ENCODE measurements at regions not wholly inside any gene's neighbourhood (a gene's known extent, or its start where the extent isn't known, plus 50 kb on each side); places are given as distances from the start of the nearest gene placed in this dataset.

DNA sequence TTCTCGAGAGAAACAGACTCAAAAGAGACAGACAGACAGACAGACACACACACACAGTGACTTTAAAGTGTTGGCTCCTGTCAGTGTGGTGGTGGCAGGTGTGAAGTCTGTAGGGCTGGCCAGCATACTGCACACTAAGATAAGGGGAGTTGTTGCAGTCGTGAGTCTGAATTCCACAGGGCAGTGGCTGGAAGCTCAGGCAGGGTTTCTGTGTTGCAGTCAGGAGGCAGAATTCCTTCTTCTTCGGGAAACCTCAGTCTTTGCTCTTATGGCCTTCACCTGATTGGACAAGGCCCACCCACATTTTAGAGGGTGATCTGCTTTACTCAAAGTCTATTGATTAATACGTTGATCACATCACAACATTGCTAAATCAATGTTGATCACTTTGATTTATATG is 478.4 kb upstream of the HS6ST1 start (continued):
- no peak for TF ChIP-seq TEAD4 (IDR thresholded peaks at IDR 0.05; ENCODE audit: borderline replicate concordance, insufficient read depth)
- no peak for TF ChIP-seq PBX3 (IDR thresholded peaks at IDR 0.05)

DNA sequence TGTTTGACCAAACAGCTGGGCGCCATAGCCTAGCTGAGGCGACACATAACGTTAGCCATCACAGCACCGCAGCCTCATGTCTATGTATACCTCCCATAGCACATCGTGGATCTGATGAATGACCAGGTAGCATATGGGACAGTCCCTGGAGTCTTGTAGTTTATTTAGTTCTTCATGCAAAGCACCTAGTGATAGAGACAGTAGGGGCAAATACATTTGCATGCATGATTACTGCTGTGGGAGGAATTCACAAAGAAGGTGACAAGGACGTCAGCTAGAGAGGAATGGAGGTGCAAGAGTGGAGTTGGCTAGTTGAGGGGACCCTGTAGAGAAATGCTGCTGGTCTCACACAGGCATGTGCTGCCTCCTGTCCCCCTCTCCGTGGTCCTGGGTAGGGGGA is 478.9 kb upstream of the HS6ST1 start:
- no peak overlapping the region for H3K4me2 ChIP-seq
- H3K9me2 ChIP-seq, result no peaks in the 10 kb centered on the region
- CTCF ChIA-PET, result interaction anchor here (1.3 kb wide), 1 partner anchor 41 kb away, joined by 3 read pairs; no protein-coding TSS in a partner anchor
- no peaks in the 10 kb centered on the region for H3K79me2 ChIP-seq (ENCODE audit: insufficient read depth)
- H3K9ac ChIP-seq, result no peak overlapping the region
- POLR2A ChIA-PET, result no interaction called here
- TF ChIP-seq RCOR1 (IDR thresholded peaks at IDR 0.05; ENCODE audit: low read length), result no peak
- TF ChIP-seq RAD21 (IDR thresholded peaks at IDR 0.05; ENCODE audit: low read length), result no peak
- no peak for TF ChIP-seq MEF2A (IDR thresholded peaks at IDR 0.05; ENCODE audit: borderline replicate concordance, low read depth)
- no peak for TF ChIP-seq EP300 (IDR thresholded peaks at IDR 0.05; ENCODE audit: borderline replicate concordance in 1 of 2, low read depth in 1 of 2, low read length in 1 of 2)
- no peak for TF ChIP-seq SIN3A (IDR thresholded peaks at IDR 0.05; ENCODE audit: borderline replicate concordance, low read depth, low read length)
- TF ChIP-seq, protein P1, sequence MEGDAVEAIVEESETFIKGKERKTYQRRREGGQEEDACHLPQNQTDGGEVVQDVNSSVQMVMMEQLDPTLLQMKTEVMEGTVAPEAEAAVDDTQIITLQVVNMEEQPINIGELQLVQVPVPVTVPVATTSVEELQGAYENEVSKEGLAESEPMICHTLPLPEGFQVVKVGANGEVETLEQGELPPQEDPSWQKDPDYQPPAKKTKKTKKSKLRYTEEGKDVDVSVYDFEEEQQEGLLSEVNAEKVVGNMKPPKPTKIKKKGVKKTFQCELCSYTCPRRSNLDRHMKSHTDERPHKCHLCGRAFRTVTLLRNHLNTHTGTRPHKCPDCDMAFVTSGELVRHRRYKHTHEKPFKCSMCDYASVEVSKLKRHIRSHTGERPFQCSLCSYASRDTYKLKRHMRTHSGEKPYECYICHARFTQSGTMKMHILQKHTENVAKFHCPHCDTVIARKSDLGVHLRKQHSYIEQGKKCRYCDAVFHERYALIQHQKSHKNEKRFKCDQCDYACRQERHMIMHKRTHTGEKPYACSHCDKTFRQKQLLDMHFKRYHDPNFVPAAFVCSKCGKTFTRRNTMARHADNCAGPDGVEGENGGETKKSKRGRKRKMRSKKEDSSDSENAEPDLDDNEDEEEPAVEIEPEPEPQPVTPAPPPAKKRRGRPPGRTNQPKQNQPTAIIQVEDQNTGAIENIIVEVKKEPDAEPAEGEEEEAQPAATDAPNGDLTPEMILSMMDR (IDR thresholded peaks at IDR 0.05), result no peak
- no peak for TF ChIP-seq MAX (IDR thresholded peaks at IDR 0.05; ENCODE audit: low read depth)
- TF ChIP-seq POLR2AphosphoS5 (IDR thresholded peaks at IDR 0.05; ENCODE audit: low read depth, low read length), result no peak
- TF ChIP-seq EZH2phosphoT487 (IDR thresholded peaks at IDR 0.05; ENCODE audit: borderline replicate concordance, low read depth), result no peak
- TF ChIP-seq, protein P2, sequence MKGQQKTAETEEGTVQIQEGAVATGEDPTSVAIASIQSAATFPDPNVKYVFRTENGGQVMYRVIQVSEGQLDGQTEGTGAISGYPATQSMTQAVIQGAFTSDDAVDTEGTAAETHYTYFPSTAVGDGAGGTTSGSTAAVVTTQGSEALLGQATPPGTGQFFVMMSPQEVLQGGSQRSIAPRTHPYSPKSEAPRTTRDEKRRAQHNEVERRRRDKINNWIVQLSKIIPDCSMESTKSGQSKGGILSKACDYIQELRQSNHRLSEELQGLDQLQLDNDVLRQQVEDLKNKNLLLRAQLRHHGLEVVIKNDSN (IDR thresholded peaks at IDR 0.05; ENCODE audit: borderline replicate concordance, low read depth), result no peak
- TF ChIP-seq ZBTB33 (IDR thresholded peaks at IDR 0.05; ENCODE audit: borderline replicate concordance, low read depth), result no peak
- TF ChIP-seq SMC3 (IDR thresholded peaks at IDR 0.05; ENCODE audit: low read depth, low read length), result no peak
- TF ChIP-seq YY1 (IDR thresholded peaks at IDR 0.05; ENCODE audit: low read depth), result no peak
- TF ChIP-seq, protein P3, sequence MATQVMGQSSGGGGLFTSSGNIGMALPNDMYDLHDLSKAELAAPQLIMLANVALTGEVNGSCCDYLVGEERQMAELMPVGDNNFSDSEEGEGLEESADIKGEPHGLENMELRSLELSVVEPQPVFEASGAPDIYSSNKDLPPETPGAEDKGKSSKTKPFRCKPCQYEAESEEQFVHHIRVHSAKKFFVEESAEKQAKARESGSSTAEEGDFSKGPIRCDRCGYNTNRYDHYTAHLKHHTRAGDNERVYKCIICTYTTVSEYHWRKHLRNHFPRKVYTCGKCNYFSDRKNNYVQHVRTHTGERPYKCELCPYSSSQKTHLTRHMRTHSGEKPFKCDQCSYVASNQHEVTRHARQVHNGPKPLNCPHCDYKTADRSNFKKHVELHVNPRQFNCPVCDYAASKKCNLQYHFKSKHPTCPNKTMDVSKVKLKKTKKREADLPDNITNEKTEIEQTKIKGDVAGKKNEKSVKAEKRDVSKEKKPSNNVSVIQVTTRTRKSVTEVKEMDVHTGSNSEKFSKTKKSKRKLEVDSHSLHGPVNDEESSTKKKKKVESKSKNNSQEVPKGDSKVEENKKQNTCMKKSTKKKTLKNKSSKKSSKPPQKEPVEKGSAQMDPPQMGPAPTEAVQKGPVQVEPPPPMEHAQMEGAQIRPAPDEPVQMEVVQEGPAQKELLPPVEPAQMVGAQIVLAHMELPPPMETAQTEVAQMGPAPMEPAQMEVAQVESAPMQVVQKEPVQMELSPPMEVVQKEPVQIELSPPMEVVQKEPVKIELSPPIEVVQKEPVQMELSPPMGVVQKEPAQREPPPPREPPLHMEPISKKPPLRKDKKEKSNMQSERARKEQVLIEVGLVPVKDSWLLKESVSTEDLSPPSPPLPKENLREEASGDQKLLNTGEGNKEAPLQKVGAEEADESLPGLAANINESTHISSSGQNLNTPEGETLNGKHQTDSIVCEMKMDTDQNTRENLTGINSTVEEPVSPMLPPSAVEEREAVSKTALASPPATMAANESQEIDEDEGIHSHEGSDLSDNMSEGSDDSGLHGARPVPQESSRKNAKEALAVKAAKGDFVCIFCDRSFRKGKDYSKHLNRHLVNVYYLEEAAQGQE (IDR thresholded peaks at IDR 0.05; ENCODE audit: low read depth, low read length), result no peak
- TF ChIP-seq NFIC (IDR thresholded peaks at IDR 0.05; ENCODE audit: borderline replicate concordance), result no peak
- no peak for TF ChIP-seq GATA2 (CRISPR knock-in tag; IDR thresholded peaks at IDR 0.05)
- no peak for TF ChIP-seq MXI1 (IDR thresholded peaks at IDR 0.05; ENCODE audit: low read depth, low read length)
- TF ChIP-seq NRF1 (IDR thresholded peaks at IDR 0.05; ENCODE audit: low read depth, low read length), result no peak
- no peak for TF ChIP-seq JUND (IDR thresholded peaks at IDR 0.05)
- TF ChIP-seq PBX3 (IDR thresholded peaks at IDR 0.05), result no peak
- no peak overlapping the region for H3K4me3 ChIP-seq (ENCODE audit: low read depth in 2 of 2, low read length in 1 of 2)
- 10% methylated on average over 7 of the region's 7 CpGs for WGBS (ENCODE audit: low lambda C conversion rate)
- no peak overlapping the region for H3K27ac ChIP-seq (ENCODE audit: low read depth in 2 of 2, low read length in 1 of 2)
- no peak overlapping the region for H2AFZ ChIP-seq (ENCODE audit: low read depth)
- no peak for DNase-seq
- no peaks in the 10 kb centered on the region for H3K36me3 ChIP-seq (replicated peaks in 1 of 2; ENCODE audit: control insufficient read depth in 1 of 2, insufficient read depth in 2 of 2, low read length in 1 of 2)
- H3K4me1 ChIP-seq (ENCODE audit: control insufficient read depth in 1 of 2, insufficient read depth in 2 of 2, low read depth in 1 of 2, low read length in 1 of 2), result no peaks in the 10 kb centered on the region; a peak in 1 of 4 replicates
- H4K20me1 ChIP-seq (ENCODE audit: insufficient read depth), result no peaks in the 10 kb centered on the region
- H3K27me3 ChIP-seq (ENCODE audit: insufficient read depth), result no peaks in the 10 kb centered on the region
- no peaks in the 10 kb centered on the region for H3K9me3 ChIP-seq
- H3F3A ChIP-seq (replicated peaks; ENCODE audit: insufficient read depth), result no peaks in the 10 kb centered on the region

All from SK-N-SH (cell line).